Naive thymus-derived CD8-positive, alpha-beta T cell (primary cell): ENCODE measurements at regions not wholly inside any gene's neighbourhood (a gene's known extent, or its start where the extent isn't known, plus 50 kb on each side); places are given as distances from the start of the nearest gene placed in this dataset.

Source experiments
- ATAC-seq, 2 donors: fragments of 150-1000 bp; cut with Tn5 transposase in 1 of 2; sonication (Bioruptor Pico), chemical (Tn5 transposase) in 1 of 2; 1 replicate in 1 of 2; 2 replicates in 1 of 2; pipeline ENCODE4 v1.10.0; 2021; ENCODE audit warnings: mild to moderate bottlenecking in 2 of 2, moderate library complexity in 2 of 2
- POLR2A ChIA-PET: fragments of 350-600 bp; sonication (Branson Sonifier 250); formaldehyde crosslinking; loops from one replicate; lab custom pipeline; 2021; ENCODE audit warnings: antibody characterized with exemption; lab: Charles Lee
- DNase-seq, 10 donors: peaks; one replicate each; pipeline versions ENCODE4 v3.0.0 to v3.0.0-alpha.2; 2020 to 2022
- H3K27ac Mint-ChIP-seq, 10 donors: one replicate each; pipeline ENCODE4 v1.8.0; 2020 to 2022; ENCODE audit warnings: mild to moderate bottlenecking in 10 of 10, mixed read lengths in 10 of 10, moderate library complexity in 4 of 10, inconsistent platforms in 1 of 10
- H3K27me3 Mint-ChIP-seq, 5 donors: one replicate each; pipeline ENCODE4 v1.8.0; 2021 to 2022; ENCODE audit warnings: mixed read lengths in 5 of 5
- H3K36me3 Mint-ChIP-seq, 3 donors: one replicate each; pipeline ENCODE4 v1.8.0; 2020 to 2022; ENCODE audit warnings: mixed read lengths in 3 of 3, mild to moderate bottlenecking in 2 of 3, inconsistent platforms in 1 of 3
- H3K4me1 Mint-ChIP-seq, 4 donors: one replicate each; pipeline ENCODE4 v1.8.0; 2021 to 2022; ENCODE audit warnings: mixed read lengths in 4 of 4
- H3K4me3 Mint-ChIP-seq, 10 donors: one replicate each; pipeline ENCODE4 v1.8.0; 2020 to 2022; ENCODE audit warnings: mild to moderate bottlenecking in 10 of 10, mixed read lengths in 10 of 10, moderate library complexity in 6 of 10, inconsistent platforms in 1 of 10
- H3K9me3 Mint-ChIP-seq, 9 donors: one replicate each; pipeline ENCODE4 v1.8.0; 2020 to 2022; ENCODE audit warnings: mixed read lengths in 9 of 9, mild to moderate bottlenecking in 3 of 9, inconsistent platforms in 1 of 9, moderate library complexity in 1 of 9

GRCh38 chr4:27524224-27524623 is 663.6 kb downstream of the STIM2 start:
- H3K9me3 Mint-ChIP-seq, result peaks cover 0 to 4% (median 0%) of the 10 kb centered on the region in 9 donors
- POLR2A ChIA-PET, result no interaction called here
- H3K27ac Mint-ChIP-seq, result no peak overlapping the region
- H3K27me3 Mint-ChIP-seq, result no peaks in the 10 kb centered on the region
- ATAC-seq (no peak), DNase-seq (no peak)
- no peak overlapping the region for H3K4me3 Mint-ChIP-seq
- no peaks in the 10 kb centered on the region for H3K36me3 Mint-ChIP-seq
- no peaks in the 10 kb centered on the region for H3K4me1 Mint-ChIP-seq

- Mint-ChIP-seq H3K27ac (no peak overlapping the region), H3K36me3 (no peaks in the 10 kb centered on the region), H3K4me1 (no peaks in the 10 kb centered on the region), H3K4me3 (no peak overlapping the region), H3K9me3 (peaks cover 0 to 8% (median 0%) of the 10 kb centered on the region in 9 donors), H3K27me3 (no peaks in the 10 kb centered on the region)
- POLR2A ChIA-PET, result no interaction called here
- ATAC-seq, result no peak
- no peak for DNase-seq
These were observed 673.8 kb downstream of the STIM2 start for GRCh38 chr4:27534488-27534887.

- no peaks in the 10 kb centered on the region for H3K27me3 Mint-ChIP-seq
- H3K9me3 Mint-ChIP-seq, result peaks cover 0 to 8% (median 0%) of the 10 kb centered on the region in 9 donors
- H3K27ac Mint-ChIP-seq, result no peak overlapping the region
- POLR2A ChIA-PET, result no interaction called here
- ATAC-seq (no peak), DNase-seq (no peak)
- H3K4me1 Mint-ChIP-seq, result no peaks in the 10 kb centered on the region
- H3K4me3 Mint-ChIP-seq, result no peak overlapping the region
- no peaks in the 10 kb centered on the region for H3K36me3 Mint-ChIP-seq
These were observed 707.8 kb downstream of the STIM2 start for GRCh38 chr4:27568236-27568951.

GRCh38 chr4:27568952-27569319 is 708.3 kb downstream of the STIM2 start:
- ATAC-seq, result no peak
- POLR2A ChIA-PET, result no interaction called here
- Mint-ChIP-seq H3K4me1 (no peaks in the 10 kb centered on the region), H3K27me3 (no peaks in the 10 kb centered on the region), H3K9me3 (peaks cover 0 to 9% (median 0%) of the 10 kb centered on the region in 9 donors), H3K36me3 (no peaks in the 10 kb centered on the region), H3K27ac (no peak overlapping the region), H3K4me3 (no peak overlapping the region)
- no peak for DNase-seq

- Mint-ChIP-seq H3K9me3 (peaks cover 4 to 14% (median 9%) of the 10 kb centered on the region in 9 donors), H3K27me3 (no peaks in the 10 kb centered on the region), H3K4me1 (no peaks in the 10 kb centered on the region), H3K4me3 (no peak overlapping the region), H3K27ac (no peak overlapping the region), H3K36me3 (no peaks in the 10 kb centered on the region)
- POLR2A ChIA-PET, result no interaction called here
- DNase-seq, result no peak
- no peak for ATAC-seq
These were observed 714.1 kb downstream of the STIM2 start for GRCh38 chr4:27574743-27575142.

GRCh38 chr4:27577951-27578350 is 717.3 kb downstream of the STIM2 start:
- DNase-seq, result no peak
- no peak for ATAC-seq
- Mint-ChIP-seq H3K27ac (no peak overlapping the region), H3K36me3 (no peaks in the 10 kb centered on the region), H3K9me3 (peaks cover 4 to 19% (median 9%) of the 10 kb centered on the region in 9 donors), H3K4me1 (no peaks in the 10 kb centered on the region), H3K27me3 (no peaks in the 10 kb centered on the region), H3K4me3 (no peak overlapping the region)
- POLR2A ChIA-PET, result no interaction called here

GRCh38 chr4:27592738-27593137 is 732.1 kb downstream of the STIM2 start:
- no peak for ATAC-seq

GRCh38 chr4:27594922-27595321 is 734.3 kb downstream of the STIM2 start:
- ATAC-seq, result no peak
- POLR2A ChIA-PET, result no interaction called here
- H3K36me3 Mint-ChIP-seq, result no peaks in the 10 kb centered on the region
- no peaks in the 10 kb centered on the region for H3K27me3 Mint-ChIP-seq
- H3K9me3 Mint-ChIP-seq, result peaks cover 0 to 3% (median 0%) of the 10 kb centered on the region in 9 donors
- no peak overlapping the region for H3K4me3 Mint-ChIP-seq
- no peaks in the 10 kb centered on the region for H3K4me1 Mint-ChIP-seq
- no peak overlapping the region for H3K27ac Mint-ChIP-seq
- no peak for DNase-seq

More at GRCh38 chr4:27592738-27593137, 732.1 kb downstream of the STIM2 start:
- POLR2A ChIA-PET, result no interaction called here
- DNase-seq, result no peak
- Mint-ChIP-seq H3K9me3 (peaks cover 0 to 4% (median 0%) of the 10 kb centered on the region in 9 donors), H3K36me3 (no peaks in the 10 kb centered on the region), H3K4me3 (no peak overlapping the region), H3K27me3 (no peaks in the 10 kb centered on the region), H3K27ac (no peak overlapping the region), H3K4me1 (no peaks in the 10 kb centered on the region)

GRCh38 chr4:27595571-27596360 is 735.1 kb downstream of the STIM2 start:
- DNase-seq (no peak), ATAC-seq (no peak)
- peaks cover 0 to 3% (median 0%) of the 10 kb centered on the region in 9 donors for H3K9me3 Mint-ChIP-seq
- H3K4me3 Mint-ChIP-seq, result no peak overlapping the region
- H3K4me1 Mint-ChIP-seq, result no peaks in the 10 kb centered on the region
- H3K27me3 Mint-ChIP-seq, result no peaks in the 10 kb centered on the region
- no peak overlapping the region for H3K27ac Mint-ChIP-seq
- POLR2A ChIA-PET, result no interaction called here
- H3K36me3 Mint-ChIP-seq, result no peaks in the 10 kb centered on the region

- Mint-ChIP-seq H3K9me3 (peaks cover 0 to 13% (median 4%) of the 10 kb centered on the region in 9 donors), H3K27me3 (no peaks in the 10 kb centered on the region), H3K27ac (no peak overlapping the region), H3K4me3 (no peak overlapping the region), H3K36me3 (peaks cover 0 to 3% (median 0%) of the 10 kb centered on the region in 3 donors), H3K4me1 (no peaks in the 10 kb centered on the region)
- no peak for DNase-seq
- no peak for ATAC-seq
- POLR2A ChIA-PET, result no interaction called here
These were observed 741.5 kb downstream of the STIM2 start for GRCh38 chr4:27602172-27602571.

GRCh38 chr4:27604692-27605091 is 744.1 kb downstream of the STIM2 start:
- Mint-ChIP-seq H3K27ac (no peak overlapping the region), H3K36me3 (peaks cover 0 to 3% (median 0%) of the 10 kb centered on the region in 3 donors), H3K9me3 (peaks cover 0 to 15% (median 6%) of the 10 kb centered on the region in 9 donors), H3K4me1 (no peaks in the 10 kb centered on the region), H3K4me3 (no peak overlapping the region), H3K27me3 (no peaks in the 10 kb centered on the region)
- DNase-seq, result no peak
- ATAC-seq, result no peak
- POLR2A ChIA-PET, result no interaction called here

- DNase-seq (no peak), ATAC-seq (no peak)
- H3K4me1 Mint-ChIP-seq, result no peaks in the 10 kb centered on the region
- H3K4me3 Mint-ChIP-seq, result no peak overlapping the region
- H3K9me3 Mint-ChIP-seq, result peaks cover 0 to 21% (median 3%) of the 10 kb centered on the region in 9 donors
- POLR2A ChIA-PET, result no interaction called here
- H3K36me3 Mint-ChIP-seq, result peaks cover 0 to 10% (median 0%) of the 10 kb centered on the region in 3 donors
- H3K27me3 Mint-ChIP-seq, result peaks cover 0 to 3% (median 0%) of the 10 kb centered on the region in 5 donors
- H3K27ac Mint-ChIP-seq, result no peak overlapping the region
These were observed 755.5 kb downstream of the STIM2 start for GRCh38 chr4:27616166-27616565.

- H3K4me1 Mint-ChIP-seq, result no peaks in the 10 kb centered on the region
- H3K9me3 Mint-ChIP-seq, result peaks cover 0 to 29% (median 6%) of the 10 kb centered on the region in 9 donors
- H3K27ac Mint-ChIP-seq, result no peak overlapping the region
- no peak overlapping the region for H3K4me3 Mint-ChIP-seq
- ATAC-seq (no peak), DNase-seq (no peak)
- H3K36me3 Mint-ChIP-seq, result peaks cover 0 to 5% (median 0%) of the 10 kb centered on the region in 3 donors
- POLR2A ChIA-PET, result no interaction called here
- H3K27me3 Mint-ChIP-seq, result no peaks in the 10 kb centered on the region
These were observed 758.8 kb downstream of the STIM2 start for GRCh38 chr4:27619435-27619834.
